Gastrocnemius medialis (tissue), 4 donors: ENCODE measurements at regions not wholly inside any gene's neighbourhood (a gene's known extent, or its start where the extent isn't known, plus 50 kb on each side); places are given as distances from the start of the nearest gene placed in this dataset.

Source experiments
- ATAC-seq, 2 donors: fragments of 150-250 bp; one replicate each; pipeline ENCODE4 v1.9.1; 2016
- DNase-seq, 2 donors: peaks; one replicate each; pipeline ENCODE4 v3.0.0-alpha.2; 2019
- H3K27ac ChIP-seq, 4 donors: fragments of 200-600 bp; sonication (generic); 1 replicate in 1 of 4; 2 replicates in 3 of 4; pipeline ENCODE4 v1.5.1; 2016 to 2018; ENCODE audit warnings: mild to moderate bottlenecking in 2 of 4, moderate library complexity in 1 of 4
- H3K27me3 ChIP-seq, 3 donors: fragments of 200-600 bp; sonication (generic) in 2 of 3; 1 replicate in 1 of 3; 2 replicates in 2 of 3; pipeline versions ENCODE4 v1.5.1 to v1.6.0; 2016 to 2019; ENCODE audit warnings: mild to moderate bottlenecking in 1 of 3, moderate library complexity in 1 of 3
- H3K36me3 ChIP-seq, 2 donors: fragments of 200-600 bp; sonication (generic) in 1 of 2; one replicate each; pipeline ENCODE4 v1.5.1; 2017 to 2018
- H3K4me1 ChIP-seq, 2 donors: fragments of 200-600 bp; sonication (generic) in 1 of 2; one replicate each; pipeline ENCODE4 v1.5.1; 2016 to 2017; ENCODE audit warnings: mild to moderate bottlenecking in 2 of 2
- H3K4me3 ChIP-seq, 4 donors: fragments of 200-600 bp; sonication (generic) in 3 of 4; 1 replicate in 1 of 4; 2 replicates in 3 of 4; pipeline ENCODE4 v1.5.1; 2016 to 2019; ENCODE audit warnings: mild to moderate bottlenecking in 2 of 4
- H3K9me3 ChIP-seq, 3 donors: fragments of 200-600 bp; sonication (generic) in 2 of 3; 1 replicate in 1 of 3; 2 replicates in 2 of 3; pipeline ENCODE4 v1.5.1; 2016 to 2019
- CTCF ChIP-seq, 5 experiments: fragments of 450-650 bp in 3 of 5; fragments of 200-600 bp in 2 of 5; sonication (generic) in 2 of 5; IDR thresholded peaks in 4 of 5; conservative IDR thresholded peaks in 1 of 5; 1 replicate in 4 of 5; 2 replicates in 1 of 5; pipeline ENCODE4 v1.5.1; 2016 to 2019; ENCODE audit warnings: antibody characterized with exemption in 5 of 5, mild to moderate bottlenecking in 3 of 5, moderate library complexity in 3 of 5
- POLR2A ChIP-seq, 2 donors: fragments of 450-650 bp; IDR thresholded peaks; one replicate each; pipeline ENCODE4 v1.6.1; 2017; ENCODE audit warnings: antibody characterized with exemption in 2 of 2, mild to moderate bottlenecking in 2 of 2, moderate library complexity in 2 of 2
- in situ Hi-C, 4 donors: fragments of 200-750 bp; cut with MboI; loops; one replicate each; pipeline versions ENCODE4 v1.15.0 to v1.8.0; 2017; ENCODE audit warnings: low sequenced_read_pairs in 4 of 4
- intact Hi-C: fragments of 100-400 bp; cut with DNase I; formaldehyde crosslinking; loops from one replicate; pipeline ENCODE4 v1.15.1; 2023; ENCODE audit warnings: low total_unique reads

GRCh38 chr2:120823551-120823950 is 87.9 kb downstream of the GLI2 start:
- intact Hi-C loops, result no loop called here

DNA sequence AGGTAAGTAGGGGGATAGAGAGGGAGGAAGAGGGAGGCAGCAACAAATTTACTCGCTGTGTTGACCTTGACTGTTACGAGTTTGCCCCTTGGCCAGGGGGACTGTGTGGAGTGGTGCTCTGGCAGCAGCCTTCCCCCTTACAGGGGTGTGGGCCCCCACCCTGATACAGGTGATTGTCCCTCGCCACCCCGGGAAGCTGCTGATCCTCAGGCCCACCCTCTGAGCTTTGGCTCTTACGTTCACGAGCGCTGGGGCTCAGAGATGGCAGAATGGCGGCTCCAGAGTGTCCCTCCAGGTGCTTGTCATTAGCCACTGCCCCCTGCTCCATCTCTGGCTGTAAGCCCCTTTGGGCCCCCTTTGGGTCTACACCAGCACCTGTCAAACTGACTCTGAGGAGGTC is 88.6 kb downstream of the GLI2 start:
- Histone ChIP-seq H3K27me3 (peaks cover 0 to 2% (median 0%) of the 10 kb centered on the region in 3 donors), H3K27ac (no peak overlapping the region), H3K4me3 (no peak overlapping the region), H3K4me1 (no peaks in the 10 kb centered on the region), H3K9me3 (no peaks in the 10 kb centered on the region), H3K36me3 (no peaks in the 10 kb centered on the region)
- DNase-seq (no peak), ATAC-seq (no peak)
- in situ Hi-C loops (no loop called here), intact Hi-C loops (no loop called here)
- no peak for TF ChIP-seq POLR2A (IDR thresholded peaks at IDR 0.05)

More at GRCh38 chr2:120823551-120823950, 87.9 kb downstream of the GLI2 start:
- no peak overlapping the region for H3K4me3 ChIP-seq
- no peaks in the 10 kb centered on the region for H3K4me1 ChIP-seq
- H3K27me3 ChIP-seq, result peaks cover 0 to 2% (median 0%) of the 10 kb centered on the region in 3 donors
- TF ChIP-seq CTCF (IDR thresholded peaks at IDR 0.05 in 4 of 5, conservative IDR thresholded peaks at IDR 0.05 in 1 of 5), result no peak
- TF ChIP-seq POLR2A (IDR thresholded peaks at IDR 0.05), result no peak
- H3K9me3 ChIP-seq, result no peaks in the 10 kb centered on the region
- no peak for DNase-seq
- ATAC-seq, result no peak
- no peak overlapping the region for H3K27ac ChIP-seq
- H3K36me3 ChIP-seq, result no peaks in the 10 kb centered on the region
- in situ Hi-C loops, result no loop called here

DNA sequence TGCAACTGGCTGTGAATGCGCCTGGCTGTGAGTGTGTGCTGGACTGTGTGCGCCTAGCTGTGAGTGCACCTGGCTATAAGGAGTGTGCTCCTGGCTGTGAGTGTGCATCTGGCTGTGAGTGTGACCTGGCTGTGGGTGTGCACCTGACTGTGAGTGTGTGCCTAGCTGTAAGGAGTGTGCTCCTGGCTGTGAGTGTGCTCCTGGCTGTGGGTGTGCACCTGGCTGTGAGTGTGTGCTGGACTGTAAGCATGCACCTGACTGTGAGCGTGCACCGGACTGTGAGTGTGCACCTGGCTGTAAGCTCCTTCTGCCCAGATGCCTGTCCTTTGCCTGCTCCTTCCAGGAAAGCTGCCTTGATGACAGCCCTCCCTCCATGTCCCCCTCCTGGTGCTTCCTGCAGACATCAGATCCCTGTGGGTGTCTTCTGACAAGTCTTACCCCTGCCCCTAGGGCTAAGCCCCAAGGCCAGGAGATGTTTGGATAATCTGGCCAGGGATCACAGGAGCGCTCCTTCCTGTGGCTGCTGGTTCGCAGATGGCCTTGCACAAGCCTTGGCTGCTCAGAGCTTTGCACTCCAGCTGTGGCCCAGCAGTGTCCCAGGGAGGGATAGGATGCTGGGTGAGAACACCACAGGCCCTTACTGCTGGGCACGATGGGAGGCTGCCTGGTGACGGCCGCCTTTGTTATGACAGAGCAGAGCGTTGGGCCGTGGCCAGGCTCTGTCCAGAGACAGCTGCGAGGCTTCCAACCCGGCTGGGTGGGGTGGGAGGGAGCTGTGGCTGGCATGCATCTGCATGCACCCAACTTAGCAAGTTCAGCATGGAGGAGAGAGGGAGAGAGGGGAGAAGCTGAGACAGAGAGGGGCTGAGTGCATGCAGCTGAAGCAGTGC is 89.9 kb downstream of the GLI2 start:
- H3K27me3 ChIP-seq, result peaks cover 0 to 2% (median 0%) of the 10 kb centered on the region in 3 donors
- H3K4me3 ChIP-seq, result no peak overlapping the region
- DNase-seq (peak in 1 of 2 donors; percentile 38), ATAC-seq (peak; percentile 14 to 40)
- no peak overlapping the region for H3K27ac ChIP-seq
- H3K36me3 ChIP-seq, result no peaks in the 10 kb centered on the region
- H3K4me1 ChIP-seq, result no peaks in the 10 kb centered on the region
- intact Hi-C loops (no loop called here), in situ Hi-C loops (no loop called here)
- no peaks in the 10 kb centered on the region for H3K9me3 ChIP-seq
- no peak for TF ChIP-seq POLR2A (IDR thresholded peaks at IDR 0.05)
- no peak for TF ChIP-seq CTCF (IDR thresholded peaks at IDR 0.05 in 4 of 5, conservative IDR thresholded peaks at IDR 0.05 in 1 of 5)

DNA sequence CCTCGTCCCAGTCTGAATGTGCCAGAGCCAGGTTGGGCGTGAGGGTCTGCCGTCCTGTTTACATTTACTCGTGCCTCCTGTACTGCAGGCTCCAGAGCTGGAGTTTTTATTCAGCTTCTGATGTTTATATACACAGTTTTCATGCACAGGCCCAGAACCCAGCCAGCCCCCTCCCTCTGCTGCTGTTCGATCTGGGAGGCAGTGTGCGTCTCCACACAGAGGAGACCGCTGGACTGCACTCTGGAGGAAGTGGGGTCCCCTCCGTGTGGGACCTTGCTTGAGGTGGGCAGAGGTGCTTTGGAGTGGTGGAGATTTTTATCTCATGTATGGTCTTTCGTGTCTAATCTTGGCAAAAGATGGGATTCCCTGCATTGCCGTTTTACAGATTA is 90.6 kb downstream of the GLI2 start:
- Histone ChIP-seq H3K9me3 (no peaks in the 10 kb centered on the region), H3K27me3 (peaks cover 0 to 2% (median 0%) of the 10 kb centered on the region in 3 donors), H3K36me3 (no peaks in the 10 kb centered on the region), H3K4me3 (no peak overlapping the region), H3K27ac (no peak overlapping the region), H3K4me1 (no peaks in the 10 kb centered on the region)
- ATAC-seq (no peak), DNase-seq (no peak)
- TF ChIP-seq POLR2A (IDR thresholded peaks at IDR 0.05) (no peak), CTCF (IDR thresholded peaks at IDR 0.05 in 4 of 5, conservative IDR thresholded peaks at IDR 0.05 in 1 of 5) (no peak)
- intact Hi-C loops, result no loop called here
- in situ Hi-C loops, result no loop called here

- H3K4me1 ChIP-seq, result no peaks in the 10 kb centered on the region
- no peak for TF ChIP-seq CTCF (IDR thresholded peaks at IDR 0.05 in 4 of 5, conservative IDR thresholded peaks at IDR 0.05 in 1 of 5)
- TF ChIP-seq POLR2A (IDR thresholded peaks at IDR 0.05), result no peak
- no peak overlapping the region for H3K27ac ChIP-seq
- no peak overlapping the region for H3K4me3 ChIP-seq
- DNase-seq (no peak), ATAC-seq (peak in 1 of 2 donors; percentile 16)
- intact Hi-C loops, result no loop called here
- no peaks in the 10 kb centered on the region for H3K36me3 ChIP-seq
- peaks cover 0 to 2% (median 0%) of the 10 kb centered on the region in 3 donors for H3K27me3 ChIP-seq
- no peaks in the 10 kb centered on the region for H3K9me3 ChIP-seq
- in situ Hi-C loops, result no loop called here
Measured at GRCh38 chr2:120826716-120827410, 91.2 kb downstream of the GLI2 start.
